Endothelial cell of umbilical vein (primary cell): ENCODE measurements at regions not wholly inside any gene's neighbourhood (a gene's known extent, or its start where the extent isn't known, plus 50 kb on each side); places are given as distances from the start of the nearest gene placed in this dataset.

Experiments
- BruUV-seq: library from RNA; stranded (reverse); fragments of 400-500 nt; replicated peaks from 2 replicates; lab custom pipeline; 2021; lab: Mats Ljungman, UMichigan
- CTCF ChIA-PET: fragments of 300-600, 350-600 bp; sonication (Branson Sonifier 250); formaldehyde crosslinking; loops from one replicate; lab custom pipeline; 2021; ENCODE audit warnings: antibody characterized with exemption, inconsistent platforms; lab: Charles Lee
- POLR2A ChIA-PET: fragments of 300-600, 350-600 bp; sonication (Branson Sonifier 250); formaldehyde crosslinking; loops from one replicate; lab custom pipeline; 2021; ENCODE audit warnings: antibody characterized with exemption, inconsistent platforms; lab: Charles Lee
- DNase-seq: peaks from one replicate; pipeline ENCODE4 v3.0.0-alpha.2; 2011; ENCODE audit warnings: low read depth, low spot score
- FAIRE-seq: peaks from 2 replicates; lab custom pipeline; 2011; peaks lifted over from hg19 to GRCh38; lab: Jason Lieb, UNC
- H2AFZ ChIP-seq: 2 replicates; pipeline ENCODE4 v1.6.0; 2012; ENCODE audit warnings: low read depth, low read length, control low read depth, inconsistent platforms
- H3K27ac ChIP-seq: 2 replicates; pipeline ENCODE4 v1.5.1; 2011; ENCODE audit warnings: low read depth, mild to moderate bottlenecking, control low read depth, low read length, moderate library complexity; ENCODE audit not compliant: insufficient read depth
- H3K27me3 ChIP-seq, 2 experiments: 2 replicates each; pipeline versions ENCODE4 v1.6.0 to v1.6.1; 2011; ENCODE audit warnings: low read length in 2 of 2, mixed read lengths in 1 of 2; ENCODE audit not compliant: control insufficient read depth in 2 of 2, insufficient read depth in 2 of 2
- H3K36me3 ChIP-seq, 2 experiments: 2 replicates in 1 of 2; 3 replicates in 1 of 2; pipeline ENCODE4 v1.5.1; 2011; ENCODE audit warnings: low read length in 2 of 2, mild to moderate bottlenecking in 1 of 2, moderate library complexity in 1 of 2; ENCODE audit not compliant: control insufficient read depth in 2 of 2, insufficient read depth in 2 of 2; ENCODE audit errors: extremely low read depth in 1 of 2
- H3K4me1 ChIP-seq: 3 replicates; pipeline ENCODE4 v1.5.1; 2011; ENCODE audit warnings: mild to moderate bottlenecking, low read length; ENCODE audit not compliant: control insufficient read depth, insufficient read depth; ENCODE audit errors: extremely low read depth
- H3K4me2 ChIP-seq: 2 replicates; pipeline ENCODE4 v1.6.1; 2011; ENCODE audit warnings: low read length, control low read depth, mixed read lengths; ENCODE audit not compliant: insufficient read depth
- H3K4me3 ChIP-seq, 3 experiments: fragments of 200-600 bp in 1 of 3; sonication (generic), shearing (Covaris generic) in 1 of 3; replicated peaks in 1 of 3; 2 replicates each; pipeline ENCODE4 v1.5.1; 2011 to 2016; ENCODE audit warnings: control low read depth in 3 of 3, low read length in 3 of 3, mild to moderate bottlenecking in 2 of 3, inconsistent platforms in 1 of 3, low read depth in 1 of 3, moderate library complexity in 1 of 3; ENCODE audit not compliant: insufficient read depth in 1 of 3
- H3K79me2 ChIP-seq: 2 replicates; pipeline ENCODE4 v1.6.0; 2012; ENCODE audit warnings: low read length, inconsistent platforms; ENCODE audit not compliant: control insufficient read depth, insufficient read depth
- H3K9ac ChIP-seq: replicated peaks from 2 replicates; pipeline ENCODE3; 2011; ENCODE audit warnings: low read length, control low read depth; ENCODE audit not compliant: insufficient read depth; ENCODE audit errors: extremely low read depth
- H3K9me1 ChIP-seq: replicated peaks from 3 replicates; pipeline ENCODE4 v1.6.0; 2011; ENCODE audit warnings: mild to moderate bottlenecking, low read length; ENCODE audit not compliant: control insufficient read depth, insufficient read depth; ENCODE audit errors: extremely low read depth
- H3K9me3 ChIP-seq: replicated peaks from 2 replicates; pipeline ENCODE4 v1.5.1; 2012; ENCODE audit warnings: low read length, inconsistent platforms; ENCODE audit not compliant: control insufficient read depth, insufficient read depth
- H4K20me1 ChIP-seq: replicated peaks from 2 replicates; pipeline ENCODE3; 2011; ENCODE audit warnings: mild to moderate bottlenecking, low read length; ENCODE audit not compliant: control insufficient read depth, insufficient read depth; ENCODE audit errors: extremely low read depth
- EZH2 ChIP-seq: IDR thresholded peaks from 2 replicates; pipeline ENCODE4 v1.6.1; 2012; ENCODE audit warnings: borderline replicate concordance, low read depth, mild to moderate bottlenecking, moderate library complexity, low read length, inconsistent platforms; ENCODE audit not compliant: severe bottlenecking
- FOS ChIP-seq: IDR thresholded peaks from 2 replicates; pipeline ENCODE4 v1.6.1; 2011; ENCODE audit warnings: mild to moderate bottlenecking, low read length, moderate library complexity, borderline replicate concordance; ENCODE audit not compliant: insufficient read depth
- GATA2 ChIP-seq: IDR thresholded peaks from 2 replicates; pipeline ENCODE4 v1.7.0; 2011; ENCODE audit warnings: low read depth, mild to moderate bottlenecking, moderate library complexity, mixed read lengths, low read length; ENCODE audit not compliant: insufficient read length, insufficient read depth
- JUN ChIP-seq: IDR thresholded peaks from 2 replicates; pipeline ENCODE4 v1.6.1; 2011; ENCODE audit warnings: borderline replicate concordance, low read depth; ENCODE audit not compliant: insufficient read length, insufficient read depth
- MYC ChIP-seq: IDR thresholded peaks from one replicate; pipeline ENCODE4 v1.6.1; 2011; ENCODE audit warnings: mild to moderate bottlenecking, low read depth, low read length
- POLR2AphosphoS5 ChIP-seq: IDR thresholded peaks from 2 replicates; pipeline ENCODE4 v1.6.1; 2012; ENCODE audit warnings: low read depth, mild to moderate bottlenecking, control low read depth, low read length, moderate library complexity; ENCODE audit not compliant: insufficient read depth
- dilution Hi-C: fragments of 300-500 bp; cut with MboI; formaldehyde crosslinking; loops from one replicate; pipeline ENCODE4 v1.15.0; 2019; ENCODE audit warnings: low sequenced_read_pairs; ENCODE audit not compliant: extremely low pct_ligation_motif_present
- intact Hi-C: fragments of 100-400 bp; cut with micrococcal nuclease; formaldehyde crosslinking; loops from one replicate; pipeline ENCODE4 v1.10.0; 2022

- no peaks in the 10 kb centered on the region for H3K4me1 ChIP-seq
- CTCF ChIA-PET, result no interaction called here
- H3K9me1 ChIP-seq, result no peaks in the 10 kb centered on the region
- H3K36me3 ChIP-seq, result no peaks in the 10 kb centered on the region
- H3K27me3 ChIP-seq, result peaks cover 3 to 7% of the 10 kb centered on the region in 2 experiments
- no peak for TF ChIP-seq FOS
- TF ChIP-seq EZH2, result no peak
- TF ChIP-seq GATA2, result no peak
- TF ChIP-seq MYC, result no peak
- TF ChIP-seq POLR2AphosphoS5, result no peak
- H3K4me3 ChIP-seq, result no peak overlapping the region
- no peak overlapping the region for H3K9ac ChIP-seq
- DNase-seq, result no peak
- H3K27ac ChIP-seq, result no peak overlapping the region
- H3K4me2 ChIP-seq, result no peak overlapping the region
- intact Hi-C loops (no loop called here), dilution Hi-C loops (no loop called here)
- H3K79me2 ChIP-seq, result no peaks in the 10 kb centered on the region
- POLR2A ChIA-PET, result no interaction called here
- no TSS peak for BruUV-seq
- no peaks in the 10 kb centered on the region for H3K9me3 ChIP-seq
- H4K20me1 ChIP-seq, result no peaks in the 10 kb centered on the region
- H2AFZ ChIP-seq, result no peak overlapping the region
- no peak for FAIRE-seq
These were observed 52.9 kb upstream of the TAB2 start for GRCh38 chr6:149264629-149265028.

GRCh38 chr6:149265945-149266344 lies 51.6 kb upstream of the TAB2 start:
- H3K9me1 ChIP-seq, result no peaks in the 10 kb centered on the region
- no peaks in the 10 kb centered on the region for H4K20me1 ChIP-seq
- H2AFZ ChIP-seq, result no peak overlapping the region
- intact Hi-C loops (no loop called here), dilution Hi-C loops (no loop called here)
- no peaks in the 10 kb centered on the region for H3K9me3 ChIP-seq
- TF ChIP-seq EZH2 (no peak), POLR2AphosphoS5 (no peak), MYC (no peak), GATA2 (no peak), JUN (no peak), FOS (no peak)
- no TSS peak for BruUV-seq
- H3K4me3 ChIP-seq, result no peak overlapping the region
- H3K27me3 ChIP-seq, result peaks cover 3 to 11% of the 10 kb centered on the region in 2 experiments
- POLR2A ChIA-PET, result no interaction called here
- no peaks in the 10 kb centered on the region for H3K79me2 ChIP-seq
- no peaks in the 10 kb centered on the region for H3K4me1 ChIP-seq
- CTCF ChIA-PET, result no interaction called here
- no peaks in the 10 kb centered on the region for H3K36me3 ChIP-seq
- DNase-seq (no peak), FAIRE-seq (no peak)
- no peak overlapping the region for H3K27ac ChIP-seq
- H3K9ac ChIP-seq, result no peak overlapping the region
- H3K4me2 ChIP-seq, result no peak overlapping the region
